Psoas muscle (tissue), 7 donors: ENCODE measurements at regions not wholly inside any gene's neighbourhood (a gene's known extent, or its start where the extent isn't known, plus 50 kb on each side); places are given as distances from the start of the nearest gene placed in this dataset.

Experiments used
- ATAC-seq, 4 donors: fragments of 200-7000 bp; cut with Tn5 transposase; one replicate each; pipeline ENCODE4 v1.9.1; 2020; ENCODE audit warnings: moderate library complexity in 3 of 4, mild to moderate bottlenecking in 2 of 4
- DNase-seq, 2 donors: peaks; one replicate each; pipeline ENCODE4 v3.0.0-alpha.2; 2020
- H3K27ac ChIP-seq: fragments of 200-600 bp; one replicate; pipeline ENCODE4 v1.8.0; 2022
- H3K27me3 ChIP-seq, 3 donors: fragments of 200-600 bp in 1 of 3; one replicate each; pipeline versions ENCODE4 v1.6.1 to v1.8.0; 2013 to 2022; ENCODE audit warnings: low read length in 2 of 3, mild to moderate bottlenecking in 2 of 3, moderate library complexity in 1 of 3; ENCODE audit not compliant: insufficient read depth in 3 of 3
- H3K36me3 ChIP-seq, 2 donors: fragments of 200-600 bp in 1 of 2; one replicate each; pipeline versions ENCODE4 v1.6.1 to v1.8.0; 2013 to 2022; ENCODE audit warnings: low read depth in 1 of 2, mild to moderate bottlenecking in 1 of 2, moderate library complexity in 1 of 2; ENCODE audit not compliant: insufficient read depth in 1 of 2
- H3K4me1 ChIP-seq: fragments of 200-600 bp; one replicate; pipeline ENCODE4 v1.8.0; 2022
- H3K4me3 ChIP-seq: fragments of 200-600 bp; one replicate; pipeline ENCODE4 v1.8.0; 2022; ENCODE audit warnings: mild to moderate bottlenecking
- H3K9me3 ChIP-seq: fragments of 200-600 bp; one replicate; pipeline ENCODE4 v1.8.0; 2022
- CTCF ChIP-seq: fragments of 200-600 bp; IDR thresholded peaks from one replicate; pipeline ENCODE4 v1.8.0; 2022; ENCODE audit warnings: antibody characterized with exemption
- WGBS, 3 donors: extraction: QIAGEN DNeasy Blood & Tissue Kit; methylation state at CpG; one replicate each; pipeline versions ENCODE4 v1.1.6 to v1.1.7; 2013; 5-methylcytosine and 5-hydroxymethylcytosine counted together
- intact Hi-C, 2 donors: fragments of 100-400 bp; cut with DNase I; formaldehyde crosslinking; loops; one replicate each; pipeline versions ENCODE4 v1.11.0 to v1.14.2; 2022
- donor health status: healthy with polysubstance abuse.
- donor health status: DM: no; HTN: no; CAD: no; lungs with moderate emphysema.
- donor health status: Bipolar disorder and iron deficiency.
- donor health status: healthy.
- donor health status: DM: yes; HTN: yes; CAD: no.
- donor health status: DM: no; HTN: no; CAD: no.
- donor health status: DM: yes; HTN: yes; CAD: no.

- H3K9me3 ChIP-seq = no peaks in the 10 kb centered on the region
- no peak overlapping the region for H3K27ac ChIP-seq
- no peak for ATAC-seq
- WGBS, 3 donors = 37 to 40% (median 38%) methylated on average over 1 of the region's 1 CpG
- TF ChIP-seq CTCF = no peak
- H3K27me3 ChIP-seq = no peaks in the 10 kb centered on the region
- no peaks in the 10 kb centered on the region for H3K36me3 ChIP-seq
- intact Hi-C loops = no loop called here
- no peak overlapping the region for H3K4me3 ChIP-seq
- no peak for DNase-seq
- H3K4me1 ChIP-seq = no peaks in the 10 kb centered on the region
These were observed 1183.2 kb upstream of the ADGRL3 start for GRCh38 chr4:60016971-60017370.

DNA sequence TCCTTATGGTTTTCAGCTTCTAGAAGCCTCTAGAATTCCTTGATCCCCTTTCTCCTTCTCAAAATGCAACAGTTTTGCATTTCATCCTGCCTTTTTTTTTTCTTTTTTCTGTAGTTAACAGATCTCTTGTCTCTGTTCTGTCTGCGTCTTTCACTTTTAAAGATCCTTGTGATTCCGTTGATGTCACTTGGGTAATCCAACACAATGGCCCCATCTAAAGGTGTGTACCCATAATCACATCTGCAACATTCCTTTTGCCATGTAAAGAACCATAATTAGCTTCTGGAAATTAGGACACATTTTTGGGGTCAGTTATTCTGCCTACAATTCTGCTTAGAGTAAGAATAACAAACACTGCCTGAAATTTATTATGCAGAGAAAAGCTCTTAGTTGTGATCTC lies 1180.9 kb upstream of the ADGRL3 start:
- TF ChIP-seq CTCF = no peak
- Histone ChIP-seq H3K4me3 (no peak overlapping the region), H3K27me3 (no peaks in the 10 kb centered on the region), H3K9me3 (no peaks in the 10 kb centered on the region), H3K4me1 (no peaks in the 10 kb centered on the region), H3K27ac (no peak overlapping the region), H3K36me3 (no peaks in the 10 kb centered on the region)
- intact Hi-C loops = no loop called here
- no peak for DNase-seq
- 79 to 90% (median 83%) methylated on average over 2 of the region's 2 CpGs for WGBS, 3 donors
- ATAC-seq = no peak

DNA sequence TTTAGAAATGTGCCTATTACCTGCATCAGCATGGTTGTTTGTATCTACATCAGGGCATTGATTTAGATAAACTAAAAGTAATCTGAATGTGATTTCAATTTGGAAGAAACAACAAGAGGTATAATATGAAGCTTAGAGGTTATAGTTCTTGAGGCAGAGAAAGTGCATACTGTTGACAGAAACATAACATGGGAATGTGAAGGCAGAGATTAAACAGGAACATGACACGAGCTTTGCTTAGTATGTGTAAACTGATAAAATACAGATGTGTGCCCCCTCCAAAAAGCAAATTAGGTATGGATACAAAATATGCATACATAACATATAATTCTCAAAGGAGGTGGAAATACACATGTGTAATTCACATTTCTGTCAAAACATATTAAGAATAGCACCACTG lies 1180.2 kb upstream of the ADGRL3 start:
- TF ChIP-seq CTCF = no peak
- DNase-seq (no peak), ATAC-seq (no peak)
- Histone ChIP-seq H3K4me3 (no peak overlapping the region), H3K9me3 (no peaks in the 10 kb centered on the region), H3K36me3 (no peaks in the 10 kb centered on the region), H3K27me3 (no peaks in the 10 kb centered on the region), H3K4me1 (no peaks in the 10 kb centered on the region), H3K27ac (no peak overlapping the region)
- intact Hi-C loops = no loop called here
- WGBS, 3 donors = 33 to 44% (median 34%) methylated on average over 1 of the region's 1 CpG

- intact Hi-C loops = no loop called here
- no peak for DNase-seq
These were observed 1179.7 kb upstream of the ADGRL3 start for GRCh38 chr4:60020389-60020788.

More at GRCh38 chr4:60020389-60020788, 1179.7 kb upstream of the ADGRL3 start:
- TF ChIP-seq CTCF = no peak
- no peak overlapping the region for H3K27ac ChIP-seq
- 36 to 54% (median 44%) methylated on average over 4 of the region's 4 CpGs for WGBS, 3 donors
- no peaks in the 10 kb centered on the region for H3K27me3 ChIP-seq
- H3K4me3 ChIP-seq = no peak overlapping the region
- no peaks in the 10 kb centered on the region for H3K9me3 ChIP-seq
- H3K4me1 ChIP-seq = no peaks in the 10 kb centered on the region
- no peak for ATAC-seq
- H3K36me3 ChIP-seq = no peaks in the 10 kb centered on the region
